WTC11 (cell line): ENCODE measurements at regions not wholly inside any gene's neighbourhood (a gene's known extent, or its start where the extent isn't known, plus 50 kb on each side); places are given as distances from the start of the nearest gene placed in this dataset.

Experiments
- CTCF ChIP-seq: fragments of 200-600 bp; IDR thresholded peaks from 2 replicates; pipeline ENCODE4 v1.8.0; 2022; ENCODE audit warnings: antibody characterized with exemption
- JAZF1 ChIP-seq: fragments of 250-450 bp; sonication (Bioruptor Pico); IDR thresholded peaks from 2 replicates; pipeline ENCODE4 v1.9.0; 2021; ENCODE audit warnings: moderate library complexity, mild to moderate bottlenecking, inconsistent platforms
- SP1 ChIP-seq: sonication (generic); formaldehyde crosslinking; conservative IDR thresholded peaks from 2 replicates; pipeline ENCODE4 v1.8.1; 2022; ENCODE audit warnings: missing genetic modification reagents
- ZNF121 ChIP-seq: sonication (generic); formaldehyde crosslinking; IDR thresholded peaks from 2 replicates; pipeline ENCODE4 v1.8.0; 2023; ENCODE audit warnings: missing genetic modification reagents
- ZNF425 ChIP-seq: fragments of 250-450 bp; sonication (Bioruptor Pico); conservative IDR thresholded peaks from 2 replicates; pipeline ENCODE4 v1.9.0; 2021; ENCODE audit warnings: mild to moderate bottlenecking

GRCh38 chr4:177718514-177718913 lies 276.3 kb upstream of the AGA start:
- TF ChIP-seq CTCF (no peak), ZNF425 (no peak), SP1 (CRISPR knock-in tag) (no peak), JAZF1 (CRISPR knock-in tag) (no peak), ZNF121 (CRISPR knock-in tag) (no peak)
